ENCODE measurements at regions not wholly inside any gene's neighbourhood (a gene's known extent, or its start where the extent isn't known, plus 50 kb on each side); places are given as distances from the start of the nearest gene placed in this dataset.

GRCh38 chr18:57294547-57294946, 57.8 kb upstream of the ST8SIA3 start:
- no peak for TF ChIP-seq CTCF (IDR thresholded peaks at IDR 0.05)
- TF ChIP-seq POLR2A (IDR thresholded peaks at IDR 0.05) = no peak
